COLO668 (cell line): ENCODE measurements at regions not wholly inside any gene's neighbourhood (a gene's known extent, or its start where the extent isn't known, plus 50 kb on each side); places are given as distances from the start of the nearest gene placed in this dataset.

Source experiments
- DNase-seq: peaks from one replicate; lab custom pipeline; 2025; ENCODE audit not compliant: unreplicated experiment; lab: John Stamatoyannopoulos, UW

DNA sequence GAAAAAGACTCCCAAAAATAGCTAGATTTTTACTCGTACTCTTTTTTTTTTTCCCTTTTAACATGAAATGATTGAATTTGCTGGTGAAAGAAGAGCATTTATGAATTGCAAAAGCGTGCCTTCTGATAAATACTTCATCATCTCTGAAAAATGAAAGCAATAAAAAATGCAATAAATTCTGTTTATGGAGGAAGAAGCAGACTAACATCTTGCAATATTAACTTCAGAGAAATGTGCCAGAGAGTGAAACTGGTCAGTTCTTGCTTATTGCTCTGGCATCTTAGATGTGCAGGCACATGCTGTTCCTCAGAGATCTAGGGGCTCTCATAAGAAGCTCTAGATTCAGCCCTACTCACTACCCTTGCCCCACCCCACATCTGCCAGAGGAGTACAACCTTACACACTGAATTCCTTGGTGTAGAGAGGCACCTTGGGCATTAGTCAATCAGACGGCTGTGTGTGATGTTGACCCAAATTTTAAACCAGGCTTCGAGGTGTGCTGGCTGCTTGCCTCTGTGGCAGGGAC lies 891.1 kb upstream of the GHITM start:
- DNase-seq, result no peak

DNA sequence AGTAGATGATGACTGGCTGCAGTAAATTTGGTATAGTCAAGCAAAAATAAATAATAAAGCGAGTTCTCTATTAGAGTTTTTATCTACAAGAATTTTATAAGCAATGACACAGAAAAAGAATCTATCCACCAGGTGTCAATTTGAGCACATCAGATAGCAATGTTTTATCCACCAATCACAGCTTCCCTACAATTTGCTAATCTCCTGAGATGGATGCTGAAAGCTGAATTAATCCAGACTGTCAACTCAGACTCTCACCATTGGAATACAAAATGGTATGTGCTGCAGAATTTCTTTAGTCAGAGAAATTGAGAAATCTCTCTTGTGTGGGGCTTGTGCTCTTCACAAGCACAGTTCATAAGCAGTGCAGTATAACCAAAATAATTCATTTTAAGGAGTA lies 888.9 kb upstream of the GHITM start:
- no peak for DNase-seq

DNA sequence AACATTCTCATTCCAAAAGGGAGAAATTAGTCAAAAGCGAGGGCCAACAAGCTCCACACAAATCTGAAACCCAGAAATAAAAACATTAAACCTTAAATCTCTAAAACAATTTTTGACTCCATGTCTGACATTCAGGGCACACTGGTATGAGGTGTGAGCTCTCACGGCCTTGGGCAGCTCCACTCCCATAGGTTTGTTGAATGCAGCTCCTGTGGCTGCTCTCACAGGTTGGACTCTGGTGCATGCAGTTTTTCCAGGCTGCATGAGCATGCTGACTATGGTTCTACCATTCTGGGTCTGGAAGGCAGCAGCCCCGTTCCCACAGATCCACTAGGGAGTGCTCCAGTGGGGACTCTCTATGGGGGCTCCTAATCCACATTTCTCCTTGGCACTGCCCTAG lies 887.1 kb upstream of the GHITM start:
- no peak for DNase-seq

DNA sequence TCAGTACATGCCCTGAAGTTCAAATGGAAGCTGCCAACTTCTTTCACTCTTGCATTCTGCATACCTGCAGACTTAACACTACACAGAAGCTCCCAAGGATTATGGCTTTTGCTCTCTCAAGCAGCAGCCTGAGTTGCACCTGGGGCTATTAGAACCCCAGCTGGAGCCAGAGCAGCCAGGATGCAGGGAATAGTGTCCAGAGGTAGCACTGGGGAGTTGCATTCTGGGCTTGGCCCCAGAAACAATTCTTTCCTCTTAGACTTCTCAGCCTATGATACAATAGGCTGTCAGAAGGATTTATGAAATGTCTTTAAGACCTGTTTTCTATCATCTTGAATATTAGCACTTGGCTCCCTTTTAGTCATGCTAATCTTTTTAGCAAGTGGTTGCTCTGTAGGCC lies 886.7 kb upstream of the GHITM start:
- no peak for DNase-seq

DNA sequence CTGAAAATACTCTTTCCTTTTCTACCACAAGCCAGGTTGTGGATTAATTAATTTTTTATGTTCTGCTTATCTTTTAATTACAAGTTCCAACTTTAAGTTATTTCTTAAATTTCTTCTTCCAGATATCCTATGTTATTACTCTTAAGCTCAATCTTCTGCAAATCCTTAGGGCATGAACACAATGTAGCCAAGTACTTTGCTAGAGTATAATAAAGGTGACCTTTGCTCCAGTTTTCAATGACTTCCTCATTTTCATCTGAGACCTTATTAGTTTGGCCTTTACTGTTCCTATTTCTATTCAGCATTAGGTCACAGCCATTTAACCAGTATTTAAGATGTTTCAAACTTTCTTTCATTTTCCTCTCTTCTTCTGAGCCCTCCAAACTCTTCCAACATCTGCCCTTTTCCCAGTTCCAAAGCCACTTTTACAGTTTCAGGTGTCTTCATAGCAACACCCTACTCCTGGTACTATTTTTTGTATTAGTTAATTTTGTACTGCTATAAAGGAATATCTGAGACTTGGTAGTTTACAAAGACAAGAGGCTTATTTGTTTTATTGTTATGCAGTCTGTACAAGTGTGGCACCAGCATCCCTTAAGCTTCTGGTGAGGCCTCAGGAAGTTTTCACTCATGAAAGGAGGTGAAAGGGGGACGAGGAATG lies 886.2 kb upstream of the GHITM start:
- no peak for DNase-seq

DNA sequence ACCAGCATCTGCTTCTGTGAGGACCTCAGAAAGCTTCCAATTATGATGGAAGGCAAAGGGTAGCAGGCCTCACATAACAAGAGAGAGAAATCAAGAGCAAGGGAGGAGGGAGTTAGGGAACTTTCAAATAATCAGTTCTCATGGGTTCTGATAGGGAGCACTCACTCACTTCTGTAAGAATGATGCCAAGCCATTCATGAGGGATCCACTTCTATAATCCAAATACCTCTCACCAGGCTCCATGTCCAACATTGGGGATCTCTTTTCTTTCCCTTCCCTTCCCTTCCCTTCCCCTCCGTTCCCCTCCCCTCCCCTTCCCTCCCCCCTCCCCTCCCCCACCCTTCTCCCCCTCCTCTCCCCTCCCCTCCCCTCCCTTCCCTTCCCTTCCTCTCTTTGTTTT lies 884.6 kb upstream of the GHITM start:
- DNase-seq, result no peak

DNA sequence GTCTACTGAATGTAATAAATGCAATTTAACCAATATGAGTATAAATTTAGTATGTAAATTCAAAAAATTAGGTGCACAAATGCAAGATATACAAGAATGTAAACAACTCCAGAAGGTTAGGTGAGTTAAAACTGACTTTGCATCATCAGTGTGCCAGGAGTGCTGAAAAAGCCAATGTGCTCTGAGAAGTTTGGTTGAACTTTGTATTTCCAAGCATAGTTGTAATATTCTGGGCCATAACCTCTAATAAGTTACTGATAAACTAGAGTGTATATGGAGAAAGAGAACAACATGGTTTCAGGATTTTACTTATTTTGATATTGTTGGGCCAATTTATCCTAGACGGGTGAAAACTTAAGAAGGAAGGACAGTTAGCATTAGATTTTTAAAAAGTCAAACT lies 876.9 kb upstream of the GHITM start:
- no peak for DNase-seq

DNA sequence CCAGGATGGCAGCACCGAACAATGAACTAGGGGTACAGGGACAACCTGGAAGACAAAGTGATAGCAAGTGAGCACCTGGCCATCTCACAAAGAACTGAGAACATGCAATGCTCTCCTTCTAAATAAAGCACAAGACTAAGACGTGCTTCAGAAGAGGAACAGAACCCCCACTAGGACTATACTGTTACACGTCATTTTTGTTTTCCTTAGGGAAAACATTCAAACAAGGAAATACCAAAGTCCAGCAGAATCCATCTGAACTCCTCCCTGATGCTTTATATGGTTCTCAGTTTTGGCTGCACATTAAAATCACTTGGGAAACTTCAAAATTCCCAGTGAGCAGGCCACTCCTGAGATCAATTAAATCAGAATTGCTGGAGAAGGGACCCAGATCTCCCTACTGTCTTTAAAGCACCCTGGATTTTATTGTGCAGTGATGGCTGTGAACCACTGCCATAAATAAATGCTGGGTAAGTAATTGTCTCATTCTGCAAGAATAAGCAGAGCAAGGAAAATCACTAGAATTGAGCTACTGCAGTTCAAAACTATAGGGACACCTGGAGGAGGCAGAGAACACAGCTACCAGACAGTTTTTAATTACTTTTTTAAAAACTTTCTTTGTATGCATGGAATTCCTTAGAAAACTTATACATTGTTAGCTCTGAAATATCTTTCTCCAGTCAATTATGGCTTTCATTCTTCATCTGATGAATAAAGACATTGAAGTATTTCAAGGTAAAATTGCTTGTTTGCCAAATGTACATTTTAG lies 866.5 kb upstream of the GHITM start:
- no peak for DNase-seq

DNA sequence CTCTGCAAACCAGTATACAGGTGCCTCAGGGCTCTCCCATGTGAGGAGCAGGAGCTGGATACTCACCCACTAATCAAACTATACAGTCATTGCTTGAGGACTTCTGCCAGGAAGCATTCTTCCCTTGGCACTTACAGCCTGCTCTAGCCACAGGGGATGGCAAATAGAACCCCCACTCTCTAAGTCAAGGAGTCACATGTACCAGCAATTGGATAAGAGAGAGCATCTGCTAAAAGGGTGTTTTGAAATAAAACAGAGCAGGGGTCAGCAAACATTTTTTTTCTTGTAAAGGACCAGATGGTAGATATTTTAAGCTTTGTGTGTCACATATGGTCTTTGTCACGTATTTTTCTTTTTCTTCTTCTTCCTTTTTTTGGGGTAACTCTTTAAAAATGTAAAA lies 865.2 kb upstream of the GHITM start:
- DNase-seq, result no peak

DNA sequence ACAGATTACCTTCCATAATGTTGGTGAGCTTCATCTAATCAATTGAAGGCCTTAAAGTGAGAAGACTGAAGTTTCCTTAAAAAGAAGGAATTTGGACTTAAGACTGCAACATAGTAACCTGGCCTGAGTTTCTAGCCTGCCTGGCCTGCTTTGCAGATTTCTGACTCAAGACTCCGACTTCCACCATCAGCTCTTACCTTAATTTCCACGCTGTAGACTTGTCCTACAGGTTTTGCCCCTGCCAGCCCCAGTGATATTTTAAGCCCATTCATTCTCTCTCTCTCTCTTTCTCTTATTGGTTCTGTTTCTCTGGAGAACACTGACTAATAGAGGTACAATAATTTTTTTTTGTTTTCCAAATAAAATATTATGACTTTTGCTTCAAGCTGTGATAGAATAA lies 862.3 kb upstream of the GHITM start:
- DNase-seq, result no peak

DNA sequence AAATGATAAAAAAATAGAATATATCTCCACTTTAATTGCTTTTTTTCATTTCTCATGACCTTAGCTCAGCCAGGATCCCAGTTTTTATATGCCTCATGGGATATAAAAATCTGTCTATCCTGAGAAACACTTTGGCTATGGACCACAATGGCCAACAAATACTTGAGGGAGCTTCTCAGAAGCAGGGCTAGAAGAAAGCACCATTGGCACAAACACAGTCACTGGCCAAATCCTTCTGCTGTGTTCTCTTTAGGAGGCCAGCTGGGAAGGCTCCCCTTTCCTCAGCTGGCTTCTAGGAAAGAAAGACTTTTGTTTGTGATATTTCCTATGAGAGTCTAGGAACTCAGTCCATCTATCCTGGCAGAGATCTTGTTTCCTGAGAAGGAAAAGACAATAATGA lies 856.2 kb upstream of the GHITM start:
- no peak for DNase-seq

DNA sequence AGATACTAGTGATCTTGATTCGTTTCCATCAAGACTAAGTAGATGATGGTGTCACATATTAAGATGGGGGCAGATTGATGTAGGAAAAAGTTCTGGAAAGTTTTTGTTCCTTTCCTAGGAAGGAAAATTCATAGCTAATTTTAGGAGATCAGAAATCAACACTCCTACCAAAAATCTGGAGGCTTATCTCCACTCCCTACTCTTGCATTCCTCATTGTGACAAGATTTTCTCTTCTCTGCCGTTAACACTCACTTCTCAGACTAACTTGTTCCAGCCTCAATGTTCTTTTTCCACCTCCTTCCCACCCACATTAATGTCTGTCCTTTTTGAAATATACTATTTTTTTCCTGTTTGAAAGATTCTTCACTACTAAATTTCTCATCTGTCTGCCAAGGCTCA lies 851.9 kb upstream of the GHITM start:
- no peak for DNase-seq

DNA sequence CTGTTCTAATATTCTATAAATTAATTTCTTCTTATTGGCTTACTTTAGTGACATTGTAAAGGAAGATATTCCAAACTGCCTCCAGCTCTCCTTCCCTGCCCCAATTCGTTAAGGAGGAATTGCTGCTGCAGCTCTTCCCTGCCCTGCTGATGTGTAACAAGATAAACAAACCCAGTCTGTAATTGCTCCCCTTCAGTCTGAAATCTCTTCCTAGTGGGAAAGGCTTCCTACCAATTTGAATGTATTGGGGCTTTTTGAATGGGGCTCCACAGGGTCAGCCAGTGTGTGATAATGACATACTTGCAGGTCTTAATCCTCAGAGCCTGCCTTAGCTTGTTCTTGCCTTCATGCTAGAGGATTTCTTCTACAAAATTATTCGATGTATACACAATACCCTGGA lies 849.9 kb upstream of the GHITM start:
- no peak for DNase-seq

DNA sequence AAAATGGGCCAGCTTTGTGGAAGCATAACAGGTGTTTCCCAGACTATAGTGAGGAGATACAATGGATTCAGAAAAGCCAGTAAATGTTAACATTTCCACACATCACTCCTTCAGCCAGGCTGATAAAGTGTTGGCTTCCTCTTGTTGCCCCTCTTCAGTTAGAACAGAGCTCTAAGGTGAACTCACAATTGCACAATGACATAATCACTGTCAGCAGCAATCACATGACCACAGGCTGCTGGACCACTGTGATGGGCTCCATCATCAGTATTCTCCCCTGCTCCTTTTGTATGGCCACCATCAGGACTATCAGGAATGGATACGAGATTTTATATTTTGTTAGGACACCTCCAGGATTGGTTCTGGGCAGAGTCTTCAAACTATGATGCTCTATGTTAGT lies 849.4 kb upstream of the GHITM start:
- no peak for DNase-seq

DNA sequence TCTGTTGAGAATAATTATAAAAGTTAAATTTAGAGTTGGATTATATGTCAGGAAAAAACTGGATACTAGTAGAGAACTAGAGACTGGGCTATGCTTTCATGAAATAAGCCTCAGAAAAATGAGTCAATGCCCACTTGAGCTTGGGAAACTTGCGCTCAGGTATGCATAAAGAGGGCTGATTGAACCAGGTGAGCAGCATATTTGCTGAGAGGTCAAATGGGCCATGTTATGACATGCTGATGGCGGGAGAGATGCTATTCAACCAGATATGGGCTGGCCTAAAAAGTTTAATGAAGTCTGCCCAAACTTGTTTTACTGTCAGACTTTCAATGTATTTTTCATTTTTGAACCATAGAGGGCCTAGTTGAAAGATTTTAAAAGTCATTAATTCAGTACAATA lies 837.6 kb upstream of the GHITM start:
- DNase-seq, result no peak

DNA sequence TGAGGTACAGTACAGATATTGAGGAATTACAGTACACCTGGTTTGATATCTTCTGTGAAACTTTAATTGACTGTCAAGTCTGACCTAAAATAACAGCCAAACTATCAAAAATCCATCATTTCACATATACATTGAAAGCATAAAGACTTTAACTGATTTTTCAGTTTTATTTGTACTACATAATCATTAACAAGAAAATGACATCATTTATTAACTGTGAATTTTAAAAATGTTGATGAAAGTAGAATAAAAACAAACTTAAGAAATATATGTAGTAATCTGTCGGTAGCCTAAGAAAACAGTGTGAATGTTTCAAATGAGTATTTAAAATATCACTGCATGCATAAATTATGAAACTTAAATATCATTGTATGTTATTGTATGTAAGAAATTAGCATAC lies 836.7 kb upstream of the GHITM start:
- DNase-seq, result no peak

DNA sequence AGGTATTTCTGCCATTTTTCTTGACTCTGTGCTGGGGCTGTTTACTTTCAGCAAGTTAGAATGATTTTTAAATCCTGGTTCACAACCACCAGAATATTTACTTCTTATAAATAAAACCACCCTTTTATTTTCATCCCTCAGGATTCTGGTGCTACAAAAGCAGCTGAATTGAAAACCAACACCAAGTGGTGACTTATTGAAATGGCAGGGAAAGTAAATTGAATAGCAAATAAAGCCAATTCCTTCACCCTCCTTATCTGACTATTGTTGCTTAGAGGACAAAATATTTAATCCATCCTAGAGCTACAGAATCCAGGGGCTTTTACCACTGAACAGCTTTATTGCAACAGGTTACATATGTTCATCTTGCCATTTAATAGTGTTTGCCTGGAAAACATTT lies 828.6 kb upstream of the GHITM start:
- DNase-seq, result no peak

DNA sequence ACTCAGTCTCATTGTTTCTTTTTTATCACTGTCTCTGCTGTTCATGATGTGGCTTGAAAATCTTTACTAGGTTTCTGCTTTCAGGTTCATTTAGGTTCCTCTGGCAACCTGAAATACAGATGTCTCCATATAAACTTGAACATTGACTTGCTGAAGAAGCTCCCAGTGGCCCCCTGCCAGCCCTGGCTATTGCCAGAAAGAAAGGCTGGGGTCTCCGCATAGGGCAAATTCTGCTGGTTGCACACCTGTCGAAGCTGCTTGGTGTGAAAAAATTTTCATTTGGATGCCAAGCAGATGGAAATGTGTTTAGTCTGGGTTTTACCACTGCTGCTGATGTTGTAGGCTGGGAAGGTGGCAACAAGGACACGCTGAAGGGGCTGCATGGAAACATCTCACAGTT lies 826.7 kb upstream of the GHITM start:
- DNase-seq, result no peak

DNA sequence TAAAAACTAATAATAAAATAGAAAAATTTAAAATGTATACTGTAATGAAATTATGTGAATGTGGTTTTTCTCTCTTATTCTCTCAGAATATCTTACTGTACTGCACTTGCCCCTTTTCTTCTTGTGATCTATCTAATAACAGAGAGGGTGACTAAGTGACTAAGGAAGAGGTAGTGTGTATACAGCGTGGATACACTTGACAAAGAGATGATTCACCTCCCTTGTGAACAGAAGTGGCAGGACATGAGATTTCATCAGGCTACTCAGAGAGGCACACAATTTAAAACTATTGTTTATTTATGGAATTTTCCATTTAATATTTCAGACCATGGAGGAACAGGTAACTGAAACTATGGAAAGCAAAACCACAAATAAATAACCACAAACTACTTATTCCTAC lies 806.6 kb upstream of the GHITM start:
- no peak for DNase-seq

DNA sequence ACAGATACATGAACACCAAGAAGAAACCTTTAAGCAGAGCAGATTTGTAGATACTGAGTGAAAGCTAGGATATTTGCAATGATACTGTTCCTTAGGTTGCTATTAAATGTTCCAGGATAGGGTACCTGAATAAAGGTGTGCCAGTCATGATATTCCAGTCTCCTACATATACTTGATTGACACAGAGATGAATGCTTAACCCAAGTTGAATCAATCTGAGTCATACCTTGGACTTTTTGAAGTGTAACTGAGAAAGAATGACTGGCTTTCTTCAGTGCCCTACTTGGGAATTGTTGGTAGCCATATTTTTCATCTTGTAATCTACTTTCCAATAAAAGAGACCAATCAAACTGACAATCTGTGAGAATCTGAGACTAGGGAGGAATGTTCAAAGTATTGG lies 805.7 kb upstream of the GHITM start:
- no peak for DNase-seq

DNA sequence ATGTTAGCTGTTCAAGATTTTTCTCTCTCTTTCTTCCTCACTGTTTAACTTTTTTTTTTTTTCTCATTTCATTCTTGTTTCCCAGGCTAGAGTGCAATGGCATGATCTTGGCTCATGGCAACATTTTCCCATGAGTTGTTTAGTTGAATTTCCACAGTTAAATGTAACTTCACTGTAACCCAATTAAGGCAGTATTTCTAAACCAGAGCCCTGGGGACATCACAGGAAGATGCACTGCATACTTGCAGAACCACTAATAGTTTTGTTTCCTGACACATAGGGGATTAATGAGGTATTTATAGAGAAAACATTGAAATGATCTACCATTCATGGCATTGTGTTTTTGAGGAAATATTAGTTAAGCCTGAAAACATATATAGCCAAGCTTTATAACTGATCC lies 795.6 kb upstream of the GHITM start:
- no peak for DNase-seq

DNA sequence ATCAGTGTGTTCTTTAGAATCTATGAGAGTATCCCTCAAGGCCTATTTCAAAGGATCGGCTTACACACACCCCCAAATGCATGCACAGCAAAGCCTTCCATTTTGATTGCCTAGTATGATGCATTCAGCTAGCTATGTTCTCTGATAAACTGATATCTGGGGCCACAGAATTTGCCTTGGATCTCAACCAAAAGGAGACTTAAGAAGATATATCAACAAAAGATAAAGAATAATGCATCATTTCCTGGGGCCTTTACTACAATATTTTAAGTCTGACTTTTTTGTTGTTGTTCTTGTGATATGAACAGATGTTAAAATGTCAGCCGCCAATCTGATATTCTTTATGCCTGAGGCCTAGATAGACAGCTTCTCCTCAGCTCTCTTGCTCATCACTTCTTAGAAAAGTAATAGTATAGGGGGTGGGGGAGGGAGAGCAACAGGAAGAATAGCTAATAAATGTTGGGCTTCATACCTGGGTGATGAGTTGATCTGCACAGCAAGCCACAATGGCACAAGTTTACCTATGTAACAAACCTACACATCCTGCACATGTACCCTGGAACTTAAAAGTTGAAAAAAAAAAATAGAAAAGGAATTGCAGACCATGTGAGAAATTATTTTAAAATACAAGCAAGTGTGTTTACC lies 792.9 kb upstream of the GHITM start:
- DNase-seq, result no peak
